Kidney capillary endothelial cell (primary cell): ENCODE measurements at regions not wholly inside any gene's neighbourhood (a gene's known extent, or its start where the extent isn't known, plus 50 kb on each side); places are given as distances from the start of the nearest gene placed in this dataset.
"Not testable (repeated sequence)": the region's sequence is repeated elsewhere in the genome, so short reads cannot be mapped to it uniquely, and the experiment has no call there.

Source experiments
- DNase-seq: peaks from one replicate; pipeline ENCODE4 v3.0.0-alpha.2; 2018; ENCODE audit warnings: low spot score

DNA sequence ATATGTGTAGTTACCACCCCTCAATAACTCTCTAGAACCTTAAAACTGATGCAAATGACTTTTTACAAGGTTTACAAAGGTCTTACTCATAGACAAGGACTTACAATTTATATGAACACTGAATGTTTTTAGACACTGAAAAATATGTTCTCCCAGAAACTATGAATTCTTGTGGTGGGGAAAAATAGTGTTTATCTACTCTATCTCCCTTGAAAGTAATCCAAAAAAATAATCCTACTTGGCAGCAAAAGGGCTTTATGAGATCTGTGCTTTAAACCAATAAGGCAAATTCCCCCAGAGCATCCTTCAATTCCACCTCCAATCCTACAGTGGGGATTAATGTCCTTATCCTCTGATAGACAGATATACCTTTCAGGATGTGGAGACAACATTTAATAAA is 1984.1 kb upstream of the RAG2 start:
- DNase-seq, result no peak

DNA sequence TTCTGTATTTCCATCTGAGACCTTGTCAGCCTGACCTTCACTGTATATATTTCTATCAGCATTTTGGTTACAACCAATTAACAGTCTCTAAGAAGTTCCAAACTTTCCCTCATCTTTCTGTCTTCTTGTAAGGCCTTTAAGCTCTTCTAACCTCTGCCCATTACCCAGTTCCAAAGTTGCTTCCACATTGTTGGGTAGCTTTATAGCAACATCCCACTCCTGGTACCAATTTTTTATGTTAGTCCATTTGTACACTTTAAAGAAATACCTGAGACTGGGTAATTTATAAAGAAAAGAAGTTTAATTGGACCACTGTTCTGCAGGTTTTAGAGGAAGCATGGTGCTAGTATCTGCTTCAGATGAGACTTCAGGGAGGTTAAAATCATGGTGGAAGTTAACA is 1979.7 kb upstream of the RAG2 start:
- no peak for DNase-seq

DNA sequence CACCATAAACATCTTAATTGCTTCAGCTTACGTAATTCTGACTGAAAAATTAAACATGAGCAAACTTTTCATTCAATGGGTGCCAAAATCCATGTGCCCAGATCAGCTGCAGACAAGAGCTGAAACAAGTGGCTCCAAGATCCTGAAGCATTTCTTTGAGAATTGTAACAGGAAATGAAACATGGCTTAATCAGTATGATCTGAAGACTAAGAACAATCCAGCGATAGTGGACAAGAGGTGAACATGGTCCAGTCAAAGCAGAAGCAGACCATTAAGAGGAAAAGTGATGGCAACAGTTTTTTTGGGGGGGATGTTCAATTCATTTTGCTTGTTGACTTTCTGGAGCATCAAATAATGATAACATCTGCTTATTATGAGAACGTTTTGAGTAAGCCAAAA is 1964.5 kb upstream of the RAG2 start:
- no peak for DNase-seq

DNA sequence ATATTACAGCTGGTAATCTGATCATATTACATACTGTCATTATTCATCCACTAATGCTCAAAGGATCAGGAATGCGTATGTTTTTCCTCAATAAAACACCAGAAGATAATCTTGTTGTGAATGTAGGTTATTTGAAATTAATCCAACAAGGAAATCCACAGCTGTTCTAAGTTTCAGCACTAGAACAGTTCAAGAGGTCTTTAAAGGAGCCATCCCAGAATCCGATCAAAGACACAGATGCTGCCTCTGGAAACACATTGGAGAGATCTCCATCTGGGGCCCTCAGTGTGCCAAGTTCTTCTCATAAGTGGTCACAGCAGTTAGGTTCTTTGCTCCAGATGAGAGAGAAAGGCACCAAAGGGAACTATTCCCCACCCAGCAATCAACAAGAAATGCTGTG is 1955.1 kb upstream of the RAG2 start:
- no peak for DNase-seq

DNA sequence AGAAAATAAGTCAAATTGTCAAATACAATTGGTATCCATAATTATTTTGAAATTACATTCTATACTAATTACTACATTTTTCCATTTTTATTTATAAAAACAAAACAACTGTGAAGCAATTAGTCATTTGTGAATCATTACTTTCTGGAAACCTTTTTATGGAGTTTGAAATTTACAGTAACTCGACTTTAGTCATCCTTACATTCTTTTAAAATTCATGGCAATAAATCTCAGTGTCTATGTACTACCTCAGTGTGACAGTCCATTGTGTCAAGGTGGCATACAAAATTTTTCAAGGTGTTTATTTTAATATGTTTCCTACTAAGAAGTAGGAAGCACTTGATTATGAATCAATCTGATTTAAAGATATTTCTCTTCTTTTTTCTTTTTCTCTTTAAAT is 1949.4 kb upstream of the RAG2 start:
- no peak for DNase-seq

DNA sequence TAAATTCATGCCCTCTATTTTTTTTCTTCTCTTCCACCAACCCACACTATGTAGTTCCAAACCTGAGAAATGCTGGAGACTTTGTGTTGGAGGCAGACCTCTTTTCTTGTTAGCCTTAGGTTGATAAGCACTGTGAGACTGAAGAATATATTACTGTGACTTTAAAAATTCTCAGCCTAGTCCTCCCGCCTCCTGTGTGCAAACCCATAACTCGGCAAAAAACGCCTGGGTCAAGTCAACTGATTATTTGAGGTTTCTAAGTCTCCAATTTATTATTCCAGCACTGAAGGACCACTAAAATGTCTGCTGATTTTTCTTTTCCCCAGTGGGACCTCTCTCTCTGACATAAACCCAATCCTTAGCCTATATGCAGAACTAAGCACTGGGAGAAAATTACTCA is 1946.0 kb upstream of the RAG2 start:
- DNase-seq, result no peak

DNA sequence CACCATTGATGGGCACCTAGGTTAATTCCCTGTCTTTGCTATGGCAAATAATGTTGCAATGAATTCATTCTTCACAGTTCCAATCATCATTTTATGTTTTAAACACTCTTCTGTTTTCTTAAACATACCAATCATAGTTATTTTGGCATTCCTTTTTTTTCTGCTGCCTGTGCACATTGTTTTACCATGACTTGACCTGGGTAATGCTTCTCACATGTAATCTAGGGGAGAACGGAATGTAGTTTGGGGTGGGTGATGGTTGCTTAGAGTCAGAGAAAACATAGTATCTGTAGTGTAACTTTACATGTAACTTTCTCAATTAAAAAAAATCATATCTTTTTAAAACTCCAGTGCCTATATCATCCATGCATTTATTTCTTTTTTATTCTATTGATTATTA is 1945.3 kb upstream of the RAG2 start:
- DNase-seq, result no peak

DNA sequence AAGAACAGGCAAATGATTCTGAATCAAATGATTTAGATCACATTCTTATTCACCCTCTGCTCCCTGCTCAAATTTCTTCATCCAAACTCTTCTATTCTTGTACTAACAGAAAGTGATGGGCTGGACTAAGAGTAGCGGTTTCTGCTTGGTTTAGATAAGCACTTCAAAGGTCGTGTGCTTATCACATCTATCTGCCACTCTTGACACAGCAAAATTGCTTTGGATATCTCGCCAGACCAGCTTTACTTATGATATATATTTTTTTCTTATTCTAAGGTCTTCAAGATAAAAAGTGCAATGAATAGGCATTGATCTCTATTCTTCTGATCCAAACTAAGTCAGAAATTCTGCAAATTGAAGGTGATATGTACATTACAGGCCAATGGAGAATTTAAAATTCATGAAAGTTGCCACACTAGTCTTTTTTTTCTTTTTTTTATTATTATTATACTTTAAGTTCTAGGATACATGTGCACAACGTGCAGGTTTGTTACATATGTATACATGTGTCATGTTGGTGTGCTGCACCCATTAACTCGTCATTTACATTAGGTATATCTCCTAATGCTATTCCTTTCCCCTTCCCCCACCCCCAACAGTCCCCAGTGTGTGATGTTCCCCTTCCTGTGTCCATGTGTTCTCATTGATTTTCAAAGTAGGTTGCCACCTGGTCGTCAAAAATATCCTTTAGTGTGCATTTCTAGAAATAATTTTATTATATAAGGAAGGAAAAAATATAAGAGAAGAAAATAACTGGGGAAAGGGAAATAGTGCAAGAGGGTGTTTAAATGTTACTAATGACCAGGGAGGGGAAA is 1941.0 kb upstream of the RAG2 start:
- DNase-seq, result no peak

DNA sequence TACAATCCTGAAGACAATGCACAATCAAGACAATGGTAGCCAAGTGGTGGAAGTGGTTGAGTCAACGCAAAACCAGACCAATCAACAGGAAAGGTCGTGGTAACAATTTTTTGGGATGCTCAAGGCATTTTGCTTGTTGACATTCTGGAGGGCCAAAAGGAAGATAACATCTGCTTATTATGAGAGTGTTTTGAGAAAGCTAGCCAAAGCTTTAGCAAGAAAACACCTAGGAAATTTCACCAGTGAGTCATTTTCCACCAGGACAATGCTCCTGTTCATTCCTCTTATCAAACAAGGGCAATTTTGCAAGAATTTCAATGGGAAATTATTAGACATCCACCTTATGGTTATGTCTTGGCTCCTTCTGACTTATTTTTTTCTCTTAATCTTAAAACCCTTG is 1932.2 kb upstream of the RAG2 start:
- no peak for DNase-seq

DNA sequence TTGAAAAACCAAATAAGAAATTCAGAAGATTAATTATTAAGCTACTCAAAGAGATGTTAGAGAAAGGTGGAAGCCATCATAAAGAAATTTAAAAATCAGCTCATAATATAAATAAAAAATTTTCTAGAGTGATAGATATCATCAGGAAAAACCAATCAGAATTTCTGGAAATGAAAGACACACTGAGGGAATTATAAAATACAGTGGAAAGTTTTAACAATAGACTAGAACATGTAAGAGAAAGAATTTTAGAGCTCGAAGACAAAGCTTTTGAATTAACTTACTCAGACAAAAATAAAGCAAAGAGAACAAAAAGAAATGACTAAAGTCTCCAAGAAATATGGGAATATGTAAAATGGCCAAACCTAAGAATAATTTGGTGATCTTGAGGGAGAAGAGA is 1926.9 kb upstream of the RAG2 start:
- DNase-seq, result no peak

DNA sequence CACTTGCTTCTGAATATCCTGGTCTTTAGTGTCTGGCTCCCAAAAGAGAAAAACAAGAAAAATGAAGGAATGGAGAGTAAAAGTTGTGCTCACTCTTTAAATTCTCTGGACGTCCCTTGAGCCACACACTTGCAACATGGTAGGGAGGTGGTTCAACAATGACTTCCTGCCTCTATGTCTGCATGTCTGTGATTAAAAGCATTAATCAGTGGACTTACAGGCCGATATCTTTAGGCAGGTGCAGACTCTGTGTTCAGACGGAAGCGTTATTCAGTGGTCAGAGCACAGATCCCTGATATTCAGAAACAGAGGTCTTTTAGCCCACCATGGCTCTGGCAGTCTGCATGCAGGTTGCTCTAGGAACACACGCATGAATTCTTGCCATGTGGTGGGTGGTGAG is 1920.0 kb upstream of the RAG2 start:
- DNase-seq, result no peak

DNA sequence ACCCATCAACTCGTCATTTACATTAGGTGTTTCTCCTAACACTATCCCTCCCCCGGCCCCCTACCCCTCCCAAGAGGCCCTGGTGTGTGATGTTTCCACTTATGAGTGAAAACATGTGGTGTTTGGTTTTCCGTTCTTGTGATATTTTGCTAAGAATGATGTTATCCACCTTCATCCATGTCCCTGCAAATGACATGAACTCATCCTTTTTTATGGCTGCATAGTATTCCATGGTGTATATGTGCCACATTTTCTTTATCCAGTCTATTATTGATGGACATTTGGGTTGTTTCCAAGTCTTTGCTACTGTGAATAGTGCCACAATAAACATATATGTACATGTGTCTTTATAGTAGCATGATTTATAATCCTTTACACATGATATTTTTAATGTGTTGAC is 1914.8 kb upstream of the RAG2 start:
- DNase-seq, result not testable (repeated sequence)

DNA sequence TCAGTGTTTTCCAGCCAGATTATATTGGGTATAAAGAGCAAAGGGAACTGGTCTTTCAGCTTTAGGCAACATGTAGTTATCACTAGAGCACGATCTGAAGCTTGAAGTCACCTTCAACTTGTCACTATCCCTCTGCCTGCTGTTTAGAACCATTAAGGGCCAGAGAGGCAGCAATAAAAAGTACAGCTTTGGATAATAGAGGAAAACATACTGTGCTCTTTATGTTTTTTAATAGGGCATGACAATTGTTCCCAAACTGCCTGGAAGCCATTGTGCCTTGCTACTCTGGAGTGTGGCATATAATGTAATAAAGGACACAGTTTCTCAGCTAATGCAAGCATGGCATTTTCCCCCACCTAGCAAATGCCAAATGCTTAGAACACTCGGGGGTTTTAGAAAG is 1912.0 kb upstream of the RAG2 start:
- DNase-seq, result no peak

DNA sequence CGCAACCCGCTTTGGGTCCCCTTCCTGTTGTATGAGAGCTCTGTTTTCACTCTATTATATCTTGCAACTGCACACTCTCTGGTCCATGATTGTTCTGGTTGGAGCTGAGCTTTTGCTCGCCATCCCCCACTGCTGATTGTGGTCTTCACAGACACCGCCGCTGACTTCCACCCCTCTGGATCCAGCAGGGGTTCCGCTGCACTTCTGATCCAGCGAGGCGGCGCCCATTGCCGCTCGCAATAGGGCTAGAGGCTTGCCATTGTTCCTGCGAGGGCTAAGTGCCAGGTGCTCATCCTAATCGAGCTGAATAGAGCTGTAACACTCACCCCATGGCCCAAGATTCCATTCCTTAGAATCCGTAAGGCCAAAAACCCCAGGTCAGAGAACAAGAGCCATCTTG is 1905.8 kb upstream of the RAG2 start:
- no peak for DNase-seq

DNA sequence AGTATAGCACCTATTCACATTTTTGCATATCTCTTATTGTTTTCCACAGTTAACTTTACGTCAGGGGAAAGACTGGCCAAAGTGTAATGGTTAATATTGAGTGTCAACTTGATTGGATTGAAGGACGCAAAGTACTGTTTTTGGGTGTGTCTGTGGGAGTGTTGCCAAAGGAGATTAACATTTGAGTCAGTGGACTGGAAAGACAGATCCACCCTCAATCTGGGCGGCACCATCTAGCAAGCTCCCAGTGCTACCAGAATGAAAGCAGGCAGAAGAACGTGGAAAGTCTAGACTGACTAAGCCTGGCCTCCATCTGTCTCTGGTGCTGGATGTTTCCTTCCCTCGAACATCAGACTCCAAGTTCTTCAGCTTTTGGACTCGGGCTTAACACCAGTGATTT is 1900.7 kb upstream of the RAG2 start:
- no peak for DNase-seq

DNA sequence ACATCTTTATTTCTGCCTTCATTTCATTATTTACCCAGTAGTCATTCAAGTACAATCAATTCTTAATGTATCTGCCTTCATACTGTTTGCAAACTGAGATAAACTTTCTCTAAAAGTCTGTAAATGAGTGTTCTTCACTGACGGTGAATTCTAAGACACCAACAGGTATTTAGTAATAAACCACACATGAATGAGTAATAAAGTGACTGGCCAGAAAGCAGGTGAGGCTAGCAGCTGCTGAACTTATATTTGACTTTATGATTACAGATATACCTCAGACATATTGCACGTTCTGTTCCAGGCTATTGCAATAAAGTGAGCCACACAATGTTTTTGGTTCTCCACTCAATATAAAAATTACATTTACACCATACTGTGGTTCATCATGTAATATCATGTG is 1894.0 kb upstream of the RAG2 start:
- no peak for DNase-seq

DNA sequence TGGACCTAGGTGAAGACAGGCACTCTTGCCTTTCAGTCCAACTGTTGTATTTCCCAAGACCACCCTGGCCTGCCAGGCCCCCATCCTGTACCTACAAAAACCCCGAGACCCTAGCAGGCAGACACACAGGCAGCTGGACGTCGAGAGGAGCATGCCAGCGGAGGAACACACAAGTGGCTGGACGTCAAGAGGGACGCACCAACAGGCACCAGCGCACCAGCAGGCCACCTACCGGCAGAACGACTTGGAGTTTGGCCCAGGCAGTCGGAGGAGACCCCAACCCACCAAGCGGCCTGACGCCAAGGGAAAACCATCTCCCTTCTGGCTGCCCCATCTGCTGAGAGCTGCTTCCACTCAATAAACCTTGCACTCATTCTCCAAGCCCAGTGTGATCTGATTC is 1883.4 kb upstream of the RAG2 start:
- DNase-seq, result no peak

DNA sequence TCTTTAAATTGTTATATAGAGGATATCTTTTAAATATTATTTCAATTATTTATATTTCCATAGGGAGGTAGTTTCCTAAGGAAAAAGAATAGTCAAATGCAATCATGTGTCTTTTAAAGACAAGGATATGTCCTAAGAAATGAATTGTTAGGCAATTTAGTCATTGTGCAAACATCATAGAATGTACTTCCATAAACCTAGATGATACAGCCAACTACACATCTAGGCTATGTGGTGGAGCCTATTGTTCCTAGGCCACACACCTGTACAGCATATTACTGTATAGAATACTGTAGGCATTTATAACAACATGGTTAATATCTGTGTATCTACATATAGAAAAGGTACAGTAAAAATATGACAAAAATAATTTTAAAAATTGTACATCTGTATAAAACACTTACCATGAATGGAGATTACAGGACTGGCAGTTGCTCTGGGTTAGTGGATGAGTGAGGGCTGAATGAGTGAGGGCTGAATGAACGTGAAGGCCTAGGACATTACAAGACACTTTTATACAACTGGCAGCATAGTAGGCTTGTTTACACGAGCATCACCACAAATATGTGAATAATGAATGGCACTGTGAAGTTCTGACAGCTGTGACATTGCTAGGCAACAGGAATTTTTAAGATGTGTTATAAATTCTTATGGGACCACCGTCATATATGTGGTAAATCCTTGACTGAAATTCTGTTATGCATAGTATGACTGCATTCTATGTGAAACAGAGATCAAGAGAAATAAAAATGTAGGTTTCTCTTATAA is 1879.0 kb upstream of the RAG2 start:
- DNase-seq, result no peak

DNA sequence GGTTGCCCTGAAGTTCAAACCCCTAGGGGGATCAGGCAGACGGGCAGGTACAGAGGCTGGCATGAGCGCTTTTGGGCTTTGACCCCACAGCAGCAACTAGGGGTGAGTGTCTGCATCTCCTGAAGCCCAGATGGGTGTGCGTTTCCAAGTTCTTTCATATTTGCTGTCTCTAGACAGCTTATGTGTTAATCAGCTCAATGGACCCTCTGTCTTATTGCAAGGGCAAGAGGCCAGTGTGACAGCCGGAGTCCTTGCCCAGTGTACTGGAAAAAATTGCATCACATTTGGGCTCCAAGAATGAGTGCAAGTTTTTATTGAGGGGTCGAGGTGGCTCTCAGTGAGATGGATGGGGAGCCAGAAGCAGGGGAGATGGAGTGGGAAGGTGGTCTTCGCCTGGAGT is 1863.7 kb upstream of the RAG2 start:
- DNase-seq, result no peak

DNA sequence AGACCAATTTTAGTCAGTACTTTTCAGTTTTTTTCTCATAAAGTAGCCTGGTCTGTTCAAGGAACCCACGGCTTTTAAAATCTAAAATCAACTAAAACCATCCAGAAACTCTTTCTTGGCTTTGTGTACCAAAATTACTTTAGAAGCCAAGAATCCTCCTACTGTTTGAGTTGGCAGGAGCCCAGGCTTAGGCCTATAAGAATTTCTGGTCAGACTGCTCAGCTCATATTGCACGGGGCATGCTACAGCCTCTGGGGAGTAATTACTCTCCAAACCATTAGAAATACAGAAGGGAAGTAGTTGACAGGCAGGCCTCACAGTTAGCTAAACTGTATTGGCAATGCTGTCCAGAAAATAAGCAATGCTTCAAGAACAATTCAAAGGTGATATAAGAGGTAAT is 1862.9 kb upstream of the RAG2 start:
- DNase-seq, result no peak

DNA sequence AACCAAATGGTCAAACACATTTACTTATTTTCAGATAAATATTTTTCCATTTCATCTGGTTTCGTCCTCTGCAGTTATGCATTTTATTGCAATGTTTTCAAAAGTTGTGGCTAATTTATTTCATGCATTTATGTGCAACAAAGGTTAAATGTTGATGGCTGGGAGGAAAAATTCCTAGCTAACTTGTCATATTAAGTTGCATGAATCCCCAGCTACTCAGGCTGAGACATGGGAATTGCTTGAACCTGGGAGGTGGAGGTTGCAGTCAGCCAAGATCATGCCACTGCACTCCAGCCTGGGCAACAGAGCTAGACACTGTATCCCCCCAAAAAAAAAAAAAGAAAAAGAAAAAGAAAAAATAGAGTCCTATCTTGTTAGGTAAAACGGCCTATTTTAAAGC is 1862.4 kb upstream of the RAG2 start:
- no peak for DNase-seq

DNA sequence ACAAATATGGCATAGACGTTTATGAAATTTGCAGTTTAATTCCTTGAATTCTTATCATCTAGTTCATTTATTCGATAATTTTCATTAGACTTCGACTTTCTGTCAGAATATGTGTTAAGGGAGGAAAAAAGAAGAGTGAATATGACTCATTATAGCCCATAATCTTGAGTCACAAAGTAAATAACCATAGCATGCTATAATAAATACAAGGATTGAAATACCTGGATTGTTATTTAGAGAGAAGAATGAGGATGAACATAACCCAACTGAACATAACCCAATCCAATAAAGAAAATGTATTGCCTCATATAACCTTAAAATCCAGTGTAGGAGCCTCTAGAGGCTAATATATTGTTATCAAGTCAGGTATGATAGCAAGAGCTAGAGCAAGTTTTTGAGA is 1858.3 kb upstream of the RAG2 start:
- no peak for DNase-seq

DNA sequence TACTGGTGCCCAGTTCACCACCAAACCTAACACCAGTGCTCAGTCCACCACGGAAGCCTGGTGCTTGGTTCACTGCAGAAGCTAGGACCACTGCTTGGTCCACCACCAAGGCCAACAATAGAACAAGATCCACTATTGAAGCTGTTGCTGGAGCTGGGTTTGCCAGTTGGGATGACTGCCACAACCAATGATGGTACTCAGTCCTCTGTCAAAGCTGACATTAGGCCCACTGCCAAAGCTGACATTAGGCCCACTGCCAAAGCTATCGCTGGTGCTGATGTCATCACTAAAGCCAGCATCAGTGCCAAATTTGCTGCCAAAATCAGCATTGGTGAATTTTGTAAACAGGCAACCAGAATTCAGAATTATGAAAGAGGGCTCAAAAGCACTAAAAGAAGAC is 1850.2 kb upstream of the RAG2 start:
- no peak for DNase-seq

DNA sequence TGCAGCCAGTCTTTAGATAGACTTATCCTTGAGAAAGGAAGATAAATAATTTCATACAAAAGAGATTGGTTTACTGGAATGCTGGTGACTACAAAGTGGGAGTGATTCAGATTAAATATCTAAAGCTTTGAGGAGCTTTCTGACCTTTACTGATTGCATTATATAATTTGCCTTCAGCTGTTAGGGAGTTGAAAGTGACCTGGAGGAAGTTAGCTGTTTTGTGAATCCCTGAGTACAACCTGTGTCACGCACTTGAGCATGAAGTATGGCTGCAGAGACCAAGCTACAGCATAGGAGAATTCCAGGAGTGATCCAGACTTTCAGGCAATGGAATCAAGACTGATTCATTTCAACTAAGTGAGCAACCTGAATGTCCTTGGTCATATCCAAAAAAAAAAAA is 1848.3 kb upstream of the RAG2 start:
- DNase-seq, result no peak
